H1 (cell line): ENCODE measurements at regions not wholly inside any gene's neighbourhood (a gene's known extent, or its start where the extent isn't known, plus 50 kb on each side); places are given as distances from the start of the nearest gene placed in this dataset.

Experiments
- ATF3 ChIP-seq: IDR thresholded peaks from 2 replicates; pipeline ENCODE4 v1.6.1; 2011; ENCODE audit warnings: low read depth, mild to moderate bottlenecking, low read length; ENCODE audit not compliant: insufficient read depth
- CHD7 ChIP-seq: fragments of 300-600 bp; sonication (generic); IDR thresholded peaks from 2 replicates; pipeline ENCODE4 v1.7.1; 2012; ENCODE audit warnings: low read length, moderate library complexity, mild to moderate bottlenecking, inconsistent platforms; ENCODE audit not compliant: insufficient replicate concordance
- NANOG ChIP-seq: IDR thresholded peaks from 2 replicates; pipeline ENCODE4 v1.6.1; 2011; ENCODE audit warnings: low read length, low read depth, mild to moderate bottlenecking, inconsistent platforms; ENCODE audit not compliant: insufficient read depth, poor library complexity, severe bottlenecking
- POLR2AphosphoS5 ChIP-seq: IDR thresholded peaks from 2 replicates; pipeline ENCODE4 v1.6.1; 2011; ENCODE audit warnings: low read depth, low read length

- TF ChIP-seq CHD7: no peak
- no peak for TF ChIP-seq POLR2AphosphoS5
- TF ChIP-seq NANOG: no peak
- no peak for TF ChIP-seq ATF3
- TF ChIP-seq, all 59 proteins: peak for 0
Observed at GRCh38 chr4:176898791-176899190, 106.1 kb upstream of the VEGFC start (continued).
